GM19468 (cell line): ENCODE measurements at regions not wholly inside any gene's neighbourhood (a gene's known extent, or its start where the extent isn't known, plus 50 kb on each side); places are given as distances from the start of the nearest gene placed in this dataset.
"Not testable (repeated sequence)": the region's sequence is repeated elsewhere in the genome, so short reads cannot be mapped to it uniquely, and the experiment has no call there.

Experiments
- ATAC-seq: cut with Tn5 transposase; IDR thresholded peaks from one replicate; pipeline ENCODE4 v1.9.1; 2021; ENCODE audit warnings: mild to moderate bottlenecking, moderate library complexity, moderate number of reproducible peaks; ENCODE audit not compliant: unreplicated experiment; ENCODE audit errors: extremely low read depth

DNA sequence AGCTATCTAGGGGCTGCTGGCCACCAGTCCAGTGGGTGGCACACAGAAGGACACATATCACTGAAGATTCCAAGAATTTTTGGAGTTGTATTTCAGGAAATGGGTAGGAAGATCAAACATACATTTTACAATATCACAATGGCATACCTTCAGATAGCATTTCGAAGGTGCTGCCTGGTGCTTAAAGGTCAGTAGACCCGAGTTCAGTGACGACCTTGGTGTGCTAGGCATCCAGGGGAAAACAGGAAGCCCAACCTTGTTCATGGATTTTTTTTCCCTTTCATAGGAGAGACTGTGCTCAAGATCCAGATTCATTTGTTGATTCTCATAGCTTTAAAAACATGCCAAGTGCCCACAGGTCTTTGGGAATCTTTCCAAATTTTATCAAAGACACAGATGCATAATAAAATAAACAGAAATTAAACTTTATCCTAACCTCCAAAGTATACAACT, 51.0 kb upstream of the RCBTB2 start:
- no peak for ATAC-seq

DNA sequence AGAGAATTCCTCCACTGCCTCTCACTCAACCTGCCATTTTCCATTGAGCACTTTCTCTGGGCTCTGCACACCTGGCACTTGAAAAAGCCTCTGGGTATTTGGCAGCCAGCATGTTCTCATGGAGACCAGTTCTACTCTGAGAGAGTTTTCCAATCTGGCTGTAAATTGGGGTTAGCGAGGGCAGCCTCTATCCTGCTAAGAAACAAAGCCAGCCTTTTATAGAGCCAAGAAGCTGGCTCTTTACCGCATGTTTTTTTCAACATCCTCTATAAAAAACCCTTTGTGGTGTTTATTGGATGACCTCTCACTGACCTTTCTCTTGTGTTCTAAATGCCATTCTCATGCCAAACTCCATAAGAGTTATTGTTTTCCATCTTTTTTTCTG, 52.6 kb upstream of the RCBTB2 start:
- ATAC-seq = no peak

- no peak for ATAC-seq
These were observed 53.8 kb upstream of the RCBTB2 start for GRCh38 chr13:48586591-48587103.

DNA sequence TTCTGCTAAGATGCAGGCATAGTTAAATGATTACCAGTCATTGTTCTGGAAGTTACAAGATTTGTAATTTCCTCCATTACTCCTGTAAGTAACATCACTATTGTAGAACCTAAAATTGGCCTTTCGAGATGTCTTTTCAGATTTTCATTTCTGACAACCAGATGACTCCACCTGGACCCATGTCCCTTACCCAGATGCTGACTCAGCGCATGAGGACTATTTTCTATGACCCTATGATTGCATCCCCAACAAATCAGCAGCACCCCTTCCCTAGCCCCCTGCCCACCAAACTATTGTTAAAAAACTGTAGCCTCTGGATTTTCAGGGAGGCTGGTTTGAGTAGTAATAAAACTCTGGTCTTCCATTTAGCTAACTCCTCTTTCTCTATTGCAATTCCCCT, 55.2 kb upstream of the RCBTB2 start:
- ATAC-seq = no peak

GRCh38 chr13:48590141-48590901, 57.4 kb upstream of the RCBTB2 start:
- ATAC-seq = no peak

DNA sequence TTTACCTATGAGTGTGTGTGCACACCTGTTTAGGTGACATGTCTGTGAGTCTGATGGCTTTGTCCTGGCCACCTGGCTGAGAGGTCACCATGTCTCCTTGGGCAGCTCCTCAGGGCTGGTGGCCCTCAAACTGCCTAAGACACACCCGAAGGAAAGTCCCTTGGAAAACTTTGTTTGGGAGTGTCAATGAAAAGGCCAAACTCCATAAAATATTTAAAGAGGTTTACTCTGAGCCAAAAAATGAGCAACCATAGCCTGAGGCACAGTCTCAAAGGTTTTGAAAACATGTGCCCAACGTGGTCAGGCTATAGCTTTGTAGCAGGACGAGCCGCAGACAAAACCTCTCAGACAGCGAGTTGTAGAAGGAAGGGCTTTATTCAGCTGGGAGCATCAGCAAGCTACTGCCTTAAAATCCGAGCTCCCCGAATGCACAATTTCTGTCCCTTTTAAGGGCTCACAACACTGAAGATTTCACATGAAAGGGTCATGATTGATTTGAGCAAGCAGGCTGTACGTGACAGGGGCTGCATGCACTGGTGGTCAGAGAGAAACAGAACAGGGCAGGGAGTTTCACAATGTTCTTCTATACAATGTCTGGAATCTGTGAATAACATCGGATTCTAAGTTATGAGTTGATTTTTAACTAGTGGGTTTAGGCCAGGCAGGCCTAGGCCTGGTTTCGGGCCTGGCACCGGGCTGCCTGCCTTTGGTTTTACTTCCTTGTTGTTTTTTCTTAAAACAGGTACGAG, 58.4 kb upstream of the RCBTB2 start:
- not testable (repeated sequence) for ATAC-seq

DNA sequence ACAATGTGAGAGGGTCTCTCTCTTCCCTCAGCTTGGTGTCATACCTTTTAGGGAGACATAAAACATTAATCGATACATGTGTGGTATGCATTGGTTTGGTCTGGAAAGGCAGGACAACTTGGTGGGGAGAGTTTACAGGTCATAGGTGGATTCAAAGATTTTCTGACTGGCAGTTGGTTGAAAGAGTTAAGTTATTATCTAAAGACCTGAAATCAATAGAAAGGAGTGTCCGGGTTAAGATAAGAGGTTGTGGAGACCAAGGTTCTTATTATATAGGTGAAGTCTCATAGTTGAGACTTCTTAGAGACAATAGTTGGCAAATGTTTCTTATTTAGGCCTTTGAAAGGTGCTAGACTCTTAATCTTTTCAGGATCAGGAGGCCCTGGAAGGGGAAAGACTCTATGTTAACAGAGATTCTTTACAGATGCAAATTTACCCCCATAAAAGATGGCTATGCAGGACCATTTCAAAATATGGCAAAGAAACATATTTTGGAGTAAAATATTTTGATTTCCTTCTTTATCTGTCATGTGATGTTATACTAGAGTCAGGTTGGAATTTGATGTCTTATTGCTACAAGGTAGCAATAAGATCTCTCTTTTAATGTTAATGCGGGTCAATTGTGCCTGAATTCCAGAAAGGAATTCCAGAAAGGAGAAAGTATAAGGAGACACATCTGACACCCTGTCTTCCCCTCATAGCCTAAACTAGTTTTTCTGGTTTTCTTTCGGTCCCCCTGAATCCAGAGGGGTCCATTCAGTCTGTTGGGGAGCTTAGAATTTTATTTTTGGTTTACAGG, 59.2 kb upstream of the RCBTB2 start:
- ATAC-seq = no peak

DNA sequence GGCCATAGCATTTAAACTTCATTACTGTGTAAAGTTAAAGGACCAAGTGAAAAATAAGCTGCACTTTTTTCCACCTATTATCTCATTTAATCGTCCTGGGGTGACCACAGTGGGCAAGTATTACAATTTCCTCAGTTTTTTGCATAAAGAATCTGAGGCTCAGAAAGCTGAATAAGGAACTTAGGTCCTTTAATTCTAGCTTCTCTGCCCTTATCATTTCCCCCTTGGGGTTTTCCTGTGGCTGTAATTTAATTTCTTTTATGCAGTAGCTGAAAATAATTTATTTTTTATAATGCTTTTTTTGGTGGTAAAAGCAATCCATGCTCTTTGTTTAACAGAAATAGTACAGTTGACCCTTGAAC, 59.8 kb upstream of the RCBTB2 start:
- ATAC-seq = no peak

DNA sequence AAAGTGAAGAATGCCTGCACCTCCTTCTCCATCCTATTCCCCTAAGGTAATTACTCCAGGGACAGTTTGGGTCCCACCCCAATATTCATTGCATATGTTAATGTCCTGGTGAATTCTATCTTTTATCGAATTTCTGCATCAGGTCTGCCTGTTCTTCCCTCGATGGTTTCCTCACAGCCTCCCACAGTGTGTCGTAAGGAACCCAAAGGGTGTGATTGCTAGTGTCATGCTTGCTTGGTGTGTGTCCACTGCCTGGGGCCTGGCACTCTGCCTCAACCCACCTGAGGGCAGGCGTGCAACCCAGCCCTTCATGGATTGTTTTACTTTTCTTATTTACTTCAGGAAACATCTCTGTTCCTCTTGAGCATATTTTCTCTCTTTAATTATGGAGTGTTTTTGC, 60.2 kb upstream of the CYSLTR2 start:
- ATAC-seq = no peak

GRCh38 chr13:48594096-48594815, 59.5 kb upstream of the CYSLTR2 start:
- peak; percentile 52 for ATAC-seq

DNA sequence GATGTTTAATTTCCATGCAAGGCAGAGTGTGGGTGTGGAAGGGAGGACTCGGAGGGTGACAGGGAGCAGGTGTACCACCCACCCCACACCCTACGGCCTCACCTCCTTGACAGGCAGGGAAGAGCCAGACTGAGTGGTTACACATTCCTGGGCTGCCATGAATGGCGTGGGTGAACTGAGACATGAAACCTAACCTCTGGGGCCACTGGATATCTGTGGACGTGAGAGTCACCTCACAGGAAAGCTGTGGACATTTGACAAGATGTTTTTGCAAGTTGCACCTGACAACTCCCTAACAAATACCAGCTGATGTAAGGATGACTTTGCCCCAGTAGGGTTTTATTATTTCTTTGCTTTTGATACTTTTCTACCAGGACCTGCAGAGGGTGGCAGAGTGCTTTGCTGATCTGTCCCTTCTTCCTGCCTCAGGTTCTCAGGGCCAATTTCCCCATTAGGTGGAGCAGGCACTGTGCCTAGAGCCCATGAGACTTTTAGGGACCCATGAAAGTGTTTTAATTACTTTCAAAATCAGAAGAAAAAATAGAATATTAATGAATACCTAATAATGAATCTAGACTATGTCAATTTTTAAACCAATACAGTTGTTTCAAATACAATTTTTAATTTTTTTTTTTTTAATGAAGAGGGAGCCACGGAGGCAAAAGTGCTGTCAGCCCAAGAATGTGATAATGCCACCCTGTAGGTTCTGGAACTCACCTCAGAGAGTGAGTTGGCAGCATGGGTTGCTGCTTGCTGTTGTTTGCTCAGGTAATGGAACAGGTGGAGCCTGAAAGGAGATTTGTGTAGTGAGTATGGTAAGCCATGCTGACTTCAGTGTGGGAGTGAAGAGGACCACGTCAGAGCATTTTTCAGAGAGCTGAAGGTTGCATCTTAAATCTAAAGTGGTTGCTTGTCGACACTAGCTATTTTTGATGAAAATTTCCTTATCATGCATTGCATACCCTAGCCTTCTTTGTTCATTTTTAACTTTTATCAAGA, 58.0 kb upstream of the CYSLTR2 start:
- no peak for ATAC-seq

GRCh38 chr13:48600374-48601364, 53.1 kb upstream of the CYSLTR2 start:
- ATAC-seq = no peak

- ATAC-seq = no peak
These were observed 51.3 kb upstream of the CYSLTR2 start for GRCh38 chr13:48602296-48603016.

- no peak for ATAC-seq
These were observed 50.4 kb upstream of the CYSLTR2 start for GRCh38 chr13:48603375-48603774.
